CD4-positive, alpha-beta T cell (primary cell): ENCODE measurements at regions not wholly inside any gene's neighbourhood (a gene's known extent, or its start where the extent isn't known, plus 50 kb on each side); places are given as distances from the start of the nearest gene placed in this dataset.

Experiments
- ATAC-seq: fragments of 200-7000 bp; cut with Tn5 transposase; one replicate; pipeline ENCODE4 v1.10.0; 2022; ENCODE audit warnings: mild to moderate bottlenecking; ENCODE audit not compliant: poor library complexity
- CTCF ChIA-PET: fragments of 350-600 bp; sonication (Branson Sonifier 250); formaldehyde crosslinking; loops from one replicate; lab custom pipeline; 2021; ENCODE audit warnings: antibody characterized with exemption, inconsistent platforms; lab: Charles Lee
- POLR2A ChIA-PET: fragments of 350-600 bp; sonication (Branson Sonifier 250); formaldehyde crosslinking; loops from one replicate; lab custom pipeline; 2021; ENCODE audit warnings: antibody characterized with exemption, inconsistent platforms; lab: Charles Lee
- DNase-seq, 14 experiments: peaks; one replicate each; pipeline ENCODE4 v3.0.0-alpha.2; 2013 to 2020; ENCODE audit warnings: mixed read lengths in 2 of 14
- H3K27ac ChIP-seq, 2 donors: one replicate each; pipeline versions ENCODE4 v1.5.1 to v1.7.0; 2013; ENCODE audit warnings: low read length in 2 of 2, low read depth in 1 of 2, mild to moderate bottlenecking in 1 of 2
- H3K27me3 ChIP-seq, 2 experiments: 1 replicate in 1 of 2; 2 replicates in 1 of 2; pipeline versions ENCODE4 v1.6.1 to v1.7.0; 2013; ENCODE audit warnings: low read length in 2 of 2, control low read depth in 1 of 2, mild to moderate bottlenecking in 1 of 2, moderate library complexity in 1 of 2; ENCODE audit not compliant: insufficient read depth in 2 of 2, control insufficient read depth in 1 of 2
- H3K36me3 ChIP-seq: one replicate; pipeline ENCODE4 v1.6.1; 2013; ENCODE audit warnings: low read length, control low read depth; ENCODE audit not compliant: insufficient read depth
- H3K4me1 ChIP-seq: one replicate; pipeline ENCODE4 v1.6.1; 2013; ENCODE audit warnings: low read length, control low read depth; ENCODE audit not compliant: insufficient read depth
- H3K4me3 ChIP-seq: one replicate; pipeline ENCODE4 v1.5.1; 2013; ENCODE audit warnings: mild to moderate bottlenecking, low read length, moderate library complexity
- H3K9me3 ChIP-seq, 2 experiments: 1 replicate in 1 of 2; 2 replicates in 1 of 2; pipeline versions ENCODE4 v1.6.1 to v1.7.0; 2013; ENCODE audit warnings: low read length in 2 of 2, mild to moderate bottlenecking in 2 of 2, control low read depth in 1 of 2, moderate library complexity in 1 of 2; ENCODE audit not compliant: control insufficient read depth in 1 of 2, insufficient read depth in 1 of 2
- H3K27ac Mint-ChIP-seq: one replicate; pipeline ENCODE4 v1.8.0; 2020; ENCODE audit warnings: mixed read lengths
- H3K27me3 Mint-ChIP-seq: one replicate; pipeline ENCODE4 v1.8.0; 2021; ENCODE audit warnings: mixed read lengths
- H3K36me3 Mint-ChIP-seq: one replicate; pipeline ENCODE4 v1.8.0; 2021; ENCODE audit warnings: low read depth, mixed read lengths
- H3K4me1 Mint-ChIP-seq: one replicate; pipeline ENCODE4 v1.8.0; 2021; ENCODE audit warnings: low read depth, mixed read lengths
- H3K4me3 Mint-ChIP-seq: one replicate; pipeline ENCODE4 v1.8.0; 2020; ENCODE audit warnings: mild to moderate bottlenecking, mixed read lengths
- H3K9me3 Mint-ChIP-seq: one replicate; pipeline ENCODE4 v1.8.0; 2020; ENCODE audit warnings: mixed read lengths
- intact Hi-C, 2 experiments: fragments of 100-400 bp; cut with DNase I in 1 of 2; cut with micrococcal nuclease in 1 of 2; formaldehyde crosslinking; loops; one replicate each; pipeline versions ENCODE4 v1.15.1 to v1.9.0; 2023 to 2025; cut with DNase I, micrococcal nuclease
- TF ChIP-seq, protein P1 (sequence below): fragments of 200-600 bp; IDR thresholded peaks from one replicate; pipeline ENCODE4 v1.8.0; 2022; ENCODE audit warnings: antibody characterized with exemption, mild to moderate bottlenecking

DNA sequence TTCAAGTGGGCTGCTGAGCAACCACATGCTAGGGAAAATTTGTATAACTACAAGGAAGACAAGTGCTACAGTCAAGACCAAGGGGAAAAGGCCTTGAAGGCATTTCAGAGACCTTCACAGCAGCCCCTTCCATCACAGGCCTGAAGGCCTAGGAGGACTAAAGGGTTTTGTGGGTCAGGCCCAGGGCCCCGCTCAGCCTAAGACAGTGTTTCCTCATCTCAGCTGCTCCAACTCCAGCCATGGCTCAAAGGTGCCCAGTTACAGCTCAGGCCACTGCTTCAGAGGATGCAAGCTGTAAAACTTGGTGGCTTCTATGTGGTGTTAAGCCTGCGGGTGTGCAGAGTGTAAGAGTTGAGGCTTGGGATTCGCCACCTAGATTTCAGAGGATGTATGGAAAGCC is 260.5 kb downstream of the NXPE2 start:
- H3K4me1 Mint-ChIP-seq, result no peaks in the 10 kb centered on the region
- TF ChIP-seq, protein P1, sequence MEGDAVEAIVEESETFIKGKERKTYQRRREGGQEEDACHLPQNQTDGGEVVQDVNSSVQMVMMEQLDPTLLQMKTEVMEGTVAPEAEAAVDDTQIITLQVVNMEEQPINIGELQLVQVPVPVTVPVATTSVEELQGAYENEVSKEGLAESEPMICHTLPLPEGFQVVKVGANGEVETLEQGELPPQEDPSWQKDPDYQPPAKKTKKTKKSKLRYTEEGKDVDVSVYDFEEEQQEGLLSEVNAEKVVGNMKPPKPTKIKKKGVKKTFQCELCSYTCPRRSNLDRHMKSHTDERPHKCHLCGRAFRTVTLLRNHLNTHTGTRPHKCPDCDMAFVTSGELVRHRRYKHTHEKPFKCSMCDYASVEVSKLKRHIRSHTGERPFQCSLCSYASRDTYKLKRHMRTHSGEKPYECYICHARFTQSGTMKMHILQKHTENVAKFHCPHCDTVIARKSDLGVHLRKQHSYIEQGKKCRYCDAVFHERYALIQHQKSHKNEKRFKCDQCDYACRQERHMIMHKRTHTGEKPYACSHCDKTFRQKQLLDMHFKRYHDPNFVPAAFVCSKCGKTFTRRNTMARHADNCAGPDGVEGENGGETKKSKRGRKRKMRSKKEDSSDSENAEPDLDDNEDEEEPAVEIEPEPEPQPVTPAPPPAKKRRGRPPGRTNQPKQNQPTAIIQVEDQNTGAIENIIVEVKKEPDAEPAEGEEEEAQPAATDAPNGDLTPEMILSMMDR, result no peak
- Histone ChIP-seq H3K4me3 (no peak overlapping the region), H3K36me3 (no peaks in the 10 kb centered on the region), H3K27ac (no peak overlapping the region), H3K4me1 (no peaks in the 10 kb centered on the region), H3K27me3 (no peaks in the 10 kb centered on the region), H3K9me3 (peaks cover 8 to 10% of the 10 kb centered on the region in 2 experiments)
- no peaks in the 10 kb centered on the region for H3K36me3 Mint-ChIP-seq
- DNase-seq (no peak), ATAC-seq (no peak)
- no peak overlapping the region for H3K27ac Mint-ChIP-seq
- no peak overlapping the region for H3K4me3 Mint-ChIP-seq
- intact Hi-C loops, result no loop called here
- peaks cover 14% of the 10 kb centered on the region for H3K9me3 Mint-ChIP-seq
- POLR2A ChIA-PET, result no interaction called here
- no peaks in the 10 kb centered on the region for H3K27me3 Mint-ChIP-seq
- CTCF ChIA-PET, result no interaction called here

GRCh38 chr11:114942207-114942606 is 263.9 kb downstream of the NXPE2 start:
- ATAC-seq (no peak), DNase-seq (no peak)
- Histone ChIP-seq H3K27ac (no peak overlapping the region), H3K4me3 (no peak overlapping the region), H3K4me1 (no peaks in the 10 kb centered on the region), H3K9me3 (peaks cover 5 to 10% of the 10 kb centered on the region in 2 experiments), H3K27me3 (no peaks in the 10 kb centered on the region), H3K36me3 (no peaks in the 10 kb centered on the region)
- ChIA-PET POLR2A (no interaction called here), CTCF (no interaction called here)
- H3K27ac Mint-ChIP-seq, result no peak overlapping the region
- no peaks in the 10 kb centered on the region for H3K36me3 Mint-ChIP-seq
- no peaks in the 10 kb centered on the region for H3K27me3 Mint-ChIP-seq
- no peak overlapping the region for H3K4me3 Mint-ChIP-seq
- intact Hi-C loops, result no loop called here
- TF ChIP-seq, protein P1, result no peak
- H3K4me1 Mint-ChIP-seq, result no peaks in the 10 kb centered on the region
- H3K9me3 Mint-ChIP-seq, result peaks cover 16% of the 10 kb centered on the region

DNA sequence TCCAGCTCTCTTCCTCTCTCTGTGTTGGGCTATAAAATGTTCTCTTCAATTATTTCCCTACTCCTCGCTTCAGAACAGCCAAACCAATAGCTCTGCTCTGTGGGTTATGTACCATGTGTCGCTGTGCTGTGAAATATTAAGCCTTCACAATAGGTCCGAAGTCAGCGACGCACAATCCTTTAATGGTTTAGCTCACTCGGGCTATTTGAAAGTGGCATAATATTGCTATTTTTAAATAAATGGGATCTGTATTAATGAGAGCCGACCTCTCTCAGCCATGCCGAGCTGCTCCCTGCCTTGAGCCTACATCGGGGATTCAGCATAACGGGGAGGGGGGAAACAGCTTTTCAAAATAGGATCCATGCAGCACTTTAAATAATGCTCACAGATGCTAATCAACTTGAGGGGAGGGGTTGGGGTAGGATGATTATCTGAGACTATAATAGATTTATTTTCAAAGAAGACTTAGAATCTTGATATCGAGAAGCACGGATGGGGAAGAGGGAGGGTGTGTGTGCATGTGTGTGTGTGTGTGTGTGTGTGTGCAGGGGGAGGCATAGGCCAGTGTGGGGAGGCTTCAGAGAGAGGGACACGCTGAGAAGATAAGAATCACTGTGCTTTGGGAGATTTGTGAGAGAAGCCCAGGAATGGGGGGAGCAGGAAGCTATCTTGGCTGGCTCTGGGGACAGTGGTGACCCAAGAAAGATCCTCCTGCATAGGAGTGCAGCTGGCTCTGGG is 271.5 kb downstream of the NXPE2 start:
- Mint-ChIP-seq H3K27me3 (peaks cover 5% of the 10 kb centered on the region), H3K4me3 (no peak overlapping the region), H3K9me3 (peaks cover 5% of the 10 kb centered on the region), H3K36me3 (no peaks in the 10 kb centered on the region), H3K27ac (no peak overlapping the region), H3K4me1 (no peaks in the 10 kb centered on the region)
- TF ChIP-seq, protein P1, result no peak
- no peaks in the 10 kb centered on the region for H3K27me3 ChIP-seq
- intact Hi-C loops, result no loop called here
- no peak for ATAC-seq
- no peak overlapping the region for H3K27ac ChIP-seq
- POLR2A ChIA-PET, result no interaction called here
- no peak for DNase-seq
- H3K36me3 ChIP-seq, result no peaks in the 10 kb centered on the region
- H3K4me3 ChIP-seq, result no peak overlapping the region
- CTCF ChIA-PET, result interaction anchor here (1.2 kb wide), 1 partner anchor 67 kb away, joined by 3 read pairs; no protein-coding TSS in a partner anchor
- H3K4me1 ChIP-seq, result no peaks in the 10 kb centered on the region
- H3K9me3 ChIP-seq, result no peaks in the 10 kb centered on the region
